ENCODE measurements at regions not wholly inside any gene's neighbourhood (a gene's known extent, or its start where the extent isn't known, plus 50 kb on each side); places are given as distances from the start of the nearest gene placed in this dataset.

GRCh38 chr1:213927846-213928245 lies 59.9 kb upstream of the PROX1 start:
- DNase-seq (ENCODE audit: low spot score) (no peak), ATAC-seq (no peak)
- intact Hi-C loops (cut with DNase I) = no loop called here

- ATAC-seq (no peak), DNase-seq (ENCODE audit: low spot score) (no peak)
- intact Hi-C loops (cut with DNase I) = no loop called here
These were observed 58.4 kb upstream of the PROX1 start for GRCh38 chr1:213929398-213929797.

GRCh38 chr1:213931836-213932235 lies 55.9 kb upstream of the PROX1 start:
- ATAC-seq (no peak), DNase-seq (ENCODE audit: low spot score) (no peak)
- intact Hi-C loops (cut with DNase I) = no loop called here

GRCh38 chr1:213933336-213933735 lies 54.4 kb upstream of the PROX1 start:
- intact Hi-C loops (cut with DNase I) = no loop called here
- ATAC-seq = no peak
- no peak for DNase-seq (ENCODE audit: low spot score)

GRCh38 chr1:213934649-213935048 lies 53.1 kb upstream of the PROX1 start:
- no peak for DNase-seq (ENCODE audit: low spot score)
- intact Hi-C loops (cut with DNase I) = no loop called here
- no peak for ATAC-seq

GRCh38 chr1:213936571-213936970 lies 51.2 kb upstream of the PROX1 start:
- intact Hi-C loops (cut with DNase I) = no loop called here
- DNase-seq (ENCODE audit: low spot score) (no peak), ATAC-seq (no peak)
